Activated CD4-positive, alpha-beta T cell treated with anti-CD3 and anti-CD28 coated beads for 48 hours (primary cell): ENCODE measurements at regions not wholly inside any gene's neighbourhood (a gene's known extent, or its start where the extent isn't known, plus 50 kb on each side); places are given as distances from the start of the nearest gene placed in this dataset.

Source experiments
- DNase-seq: peaks from one replicate; pipeline ENCODE4 v3.0.0-alpha.2; 2020

- no peak for DNase-seq
Observed at GRCh38 chr4:30350288-30350687, 369.9 kb upstream of the PCDH7 start.

GRCh38 chr4:30354605-30355004 lies 365.6 kb upstream of the PCDH7 start:
- DNase-seq: no peak

DNA sequence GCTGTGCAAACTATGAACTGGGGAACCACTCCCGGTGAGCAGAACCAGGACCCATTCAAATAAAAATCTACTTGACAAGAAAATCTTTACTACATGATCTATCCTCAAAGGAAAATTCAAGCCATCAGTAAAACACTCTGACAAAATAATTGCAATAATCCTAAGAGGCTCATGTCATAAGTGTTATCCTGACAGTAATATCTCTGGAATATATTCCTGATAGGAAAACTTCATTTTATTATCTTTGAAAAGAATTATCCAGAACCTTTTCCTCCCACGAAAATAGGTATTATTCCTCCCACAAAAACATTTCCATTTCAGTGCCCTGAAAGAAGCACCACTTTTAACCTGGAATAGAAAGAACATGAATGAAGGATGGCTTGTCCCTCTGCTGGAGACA lies 357.7 kb upstream of the PCDH7 start:
- DNase-seq: no peak

- DNase-seq: no peak
Observed at GRCh38 chr4:30370105-30370504, 350.1 kb upstream of the PCDH7 start.

GRCh38 chr4:30380404-30380998 lies 339.7 kb upstream of the PCDH7 start:
- DNase-seq: peak; percentile 40

GRCh38 chr4:30385650-30386049 lies 334.5 kb upstream of the PCDH7 start:
- no peak for DNase-seq

- DNase-seq: no peak
Observed at GRCh38 chr4:30386266-30386895, 333.8 kb upstream of the PCDH7 start.

- no peak for DNase-seq
Observed at GRCh38 chr4:30395902-30396301, 324.3 kb upstream of the PCDH7 start.

GRCh38 chr4:30396772-30397475 lies 323.2 kb upstream of the PCDH7 start:
- DNase-seq: no peak

DNA sequence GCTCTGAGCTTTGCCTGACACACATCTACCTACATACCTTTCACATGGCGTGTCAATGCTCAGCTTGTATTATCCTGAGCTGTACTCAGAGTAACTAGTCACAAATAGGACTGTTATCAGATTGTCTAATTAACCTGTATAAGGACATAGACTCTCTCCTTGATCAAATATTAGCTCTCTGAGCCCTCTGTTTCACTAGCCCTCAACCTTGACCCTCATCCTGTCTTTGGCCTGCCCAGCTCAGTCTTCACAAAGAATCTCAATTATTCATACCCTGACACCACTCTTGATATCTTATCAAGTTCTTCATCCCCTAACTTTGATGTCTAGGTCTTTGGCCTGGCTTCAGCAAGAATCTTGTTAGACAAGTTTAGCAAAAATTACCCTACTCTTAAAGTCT lies 320.7 kb upstream of the PCDH7 start:
- DNase-seq: no peak

DNA sequence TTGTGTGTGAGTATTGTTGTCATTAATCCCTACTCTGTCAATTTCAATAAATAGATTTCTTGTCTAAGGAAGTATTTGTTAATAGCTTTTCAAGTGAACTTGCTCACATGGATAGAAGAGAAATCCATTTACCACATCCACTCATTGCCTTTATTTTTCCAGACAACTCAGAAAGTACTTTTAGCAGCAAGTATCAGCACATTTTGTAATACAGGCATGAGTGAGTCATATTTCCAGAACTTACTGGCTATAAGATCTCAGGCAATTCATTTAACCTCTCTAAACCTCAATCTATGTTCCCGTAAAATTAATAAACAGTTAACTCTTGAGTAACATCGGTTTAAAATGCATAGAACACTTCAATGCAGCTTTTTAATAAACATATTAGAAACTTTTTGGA lies 317.9 kb upstream of the PCDH7 start:
- DNase-seq: no peak

- no peak for DNase-seq
Observed at GRCh38 chr4:30413915-30414314, 306.3 kb upstream of the PCDH7 start.

DNA sequence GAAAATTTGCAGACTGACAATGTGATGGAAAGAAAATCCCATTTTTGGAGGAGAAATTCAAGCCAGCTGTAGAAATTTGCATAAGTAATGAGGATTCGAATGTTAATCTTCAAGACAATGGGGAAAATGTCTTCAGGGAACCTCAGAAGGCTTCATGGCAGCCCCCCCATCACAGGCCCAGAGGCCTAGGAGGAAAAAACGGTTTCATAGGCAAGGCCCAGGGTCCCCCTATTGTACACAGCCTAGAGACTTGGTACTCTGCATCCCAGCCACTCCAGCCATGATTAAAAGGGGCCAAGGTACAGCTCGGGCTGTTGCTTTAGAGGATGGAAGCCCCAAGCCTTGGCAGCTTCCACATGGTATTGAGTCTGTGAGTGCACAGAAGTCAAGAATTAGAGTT lies 303.6 kb upstream of the PCDH7 start:
- no peak for DNase-seq

- DNase-seq: no peak
Observed at GRCh38 chr4:30427932-30428331, 292.2 kb upstream of the PCDH7 start.

DNA sequence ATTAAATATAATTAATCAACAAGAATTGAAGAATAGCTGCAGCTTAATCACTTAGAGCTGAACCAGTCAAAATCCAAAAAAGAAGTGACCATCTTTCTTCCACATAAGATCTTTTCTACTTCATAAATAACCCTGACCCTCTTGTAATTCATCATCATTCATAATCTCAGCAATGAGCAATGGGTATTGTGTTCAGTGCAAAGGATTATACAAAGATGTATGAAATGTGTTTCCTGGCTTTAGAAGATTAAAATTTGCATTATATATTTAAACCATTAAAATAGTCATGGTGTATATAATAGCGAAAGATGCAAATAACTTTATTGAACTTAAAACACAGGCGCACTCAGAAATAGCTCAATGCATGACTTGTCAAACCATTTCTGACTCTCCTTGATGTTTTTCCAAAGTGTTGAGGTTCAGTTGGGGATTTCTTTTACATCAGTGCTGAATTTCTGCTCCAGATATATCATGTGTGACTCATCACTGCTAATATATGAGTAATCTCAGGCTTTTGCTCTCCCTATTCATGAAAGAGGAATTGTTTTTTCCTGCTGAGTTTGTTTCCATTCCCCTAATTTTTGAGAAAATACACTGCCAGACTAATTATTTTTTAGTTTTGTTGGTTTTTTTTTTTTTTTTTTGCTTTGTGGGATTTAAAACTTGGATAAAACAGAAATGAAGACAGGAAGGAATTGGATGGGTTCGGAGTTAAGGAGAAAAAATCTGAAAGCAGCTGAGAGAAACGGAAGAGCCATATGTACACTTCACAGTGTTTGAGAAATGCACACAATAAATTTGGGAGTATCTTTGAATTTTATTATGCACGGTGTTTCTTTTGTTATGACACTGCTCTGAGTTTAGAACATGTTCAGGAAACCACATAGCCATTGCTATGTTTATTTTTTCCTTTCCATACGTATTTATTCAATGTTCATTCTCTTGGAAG lies 290.1 kb upstream of the PCDH7 start:
- no peak for DNase-seq

DNA sequence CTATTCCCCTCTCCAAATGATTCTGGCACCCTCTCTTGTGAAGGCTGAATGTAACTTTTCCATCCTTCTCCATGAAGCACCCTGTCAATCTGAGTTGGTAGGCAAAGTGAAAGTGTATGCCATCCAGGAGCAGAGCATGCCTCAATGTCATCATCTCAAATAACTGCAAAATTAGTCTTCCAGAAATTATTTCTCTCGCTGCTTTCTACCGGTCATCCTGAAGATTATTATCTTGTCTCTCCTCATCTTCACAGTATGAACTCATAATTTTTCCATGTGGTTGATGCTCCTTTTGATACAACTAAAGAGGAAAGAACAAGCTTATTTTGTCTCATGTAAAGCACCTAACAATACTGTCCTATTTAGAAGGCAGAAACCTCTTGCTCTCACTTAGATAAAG lies 285.5 kb upstream of the PCDH7 start:
- DNase-seq: no peak

- DNase-seq: no peak
Observed at GRCh38 chr4:30436394-30436793, 283.8 kb upstream of the PCDH7 start.

DNA sequence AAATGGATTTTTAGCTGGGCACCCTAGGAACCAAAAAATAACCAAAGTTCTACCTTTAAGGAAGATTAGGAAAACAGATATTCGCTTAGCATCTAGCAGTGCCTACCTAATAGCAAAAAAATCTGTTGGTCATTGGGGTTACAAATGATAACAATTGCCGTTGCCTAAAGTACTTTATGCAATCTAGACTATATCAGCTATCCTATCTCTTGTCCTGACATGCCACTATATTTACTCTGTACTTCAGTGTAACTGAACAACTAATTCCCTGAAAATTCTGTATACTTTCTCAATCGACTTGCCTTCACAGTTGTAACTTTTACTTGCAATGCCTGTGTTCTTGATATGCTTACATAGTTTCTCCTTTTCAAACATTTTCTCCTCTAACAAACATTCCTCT lies 282.9 kb upstream of the PCDH7 start:
- DNase-seq: no peak

GRCh38 chr4:30443289-30443688 lies 276.9 kb upstream of the PCDH7 start:
- DNase-seq: no peak

GRCh38 chr4:30450474-30450873 lies 269.7 kb upstream of the PCDH7 start:
- DNase-seq: no peak

DNA sequence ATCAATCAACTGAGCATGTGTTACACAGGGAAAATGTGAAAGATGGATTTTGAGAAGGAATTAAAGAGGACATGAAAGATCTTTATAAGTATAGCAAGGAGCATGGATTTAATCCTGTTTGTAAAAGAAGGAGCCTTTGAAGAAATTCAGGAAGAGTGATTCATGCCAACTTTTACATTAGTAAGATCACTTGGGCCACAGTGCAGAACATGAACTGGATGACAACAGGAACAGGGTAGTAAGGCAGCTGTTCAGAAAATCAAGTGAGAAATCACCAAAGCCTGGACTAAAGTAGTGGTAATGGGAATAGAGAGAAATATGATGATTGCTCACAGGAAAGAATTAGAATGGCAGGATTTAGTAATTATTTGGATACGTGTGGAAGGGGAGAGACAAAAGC lies 265.7 kb upstream of the PCDH7 start:
- DNase-seq: no peak

GRCh38 chr4:30456716-30457115 lies 263.5 kb upstream of the PCDH7 start:
- DNase-seq: no peak

GRCh38 chr4:30460818-30461217 lies 259.4 kb upstream of the PCDH7 start:
- DNase-seq: no peak
